Endothelial cell of umbilical vein (primary cell): ENCODE measurements at regions not wholly inside any gene's neighbourhood (a gene's known extent, or its start where the extent isn't known, plus 50 kb on each side); places are given as distances from the start of the nearest gene placed in this dataset.

ENCODE experiments used
- BruUV-seq: library from RNA; stranded (reverse); fragments of 400-500 nt; replicated peaks from 2 replicates; lab custom pipeline; 2021; lab: Mats Ljungman, UMichigan
- CTCF ChIA-PET: fragments of 300-600, 350-600 bp; sonication (Branson Sonifier 250); formaldehyde crosslinking; loops from one replicate; lab custom pipeline; 2021; ENCODE audit warnings: antibody characterized with exemption, inconsistent platforms; lab: Charles Lee
- POLR2A ChIA-PET: fragments of 300-600, 350-600 bp; sonication (Branson Sonifier 250); formaldehyde crosslinking; loops from one replicate; lab custom pipeline; 2021; ENCODE audit warnings: antibody characterized with exemption, inconsistent platforms; lab: Charles Lee
- DNase-seq: peaks from one replicate; pipeline ENCODE4 v3.0.0-alpha.2; 2011; ENCODE audit warnings: low read depth, low spot score
- FAIRE-seq: peaks from 2 replicates; lab custom pipeline; 2011; peaks lifted over from hg19 to GRCh38; lab: Jason Lieb, UNC
- H2AFZ ChIP-seq: 2 replicates; pipeline ENCODE4 v1.6.0; 2012; ENCODE audit warnings: low read depth, low read length, control low read depth, inconsistent platforms
- H3K27ac ChIP-seq: 2 replicates; pipeline ENCODE4 v1.5.1; 2011; ENCODE audit warnings: low read depth, mild to moderate bottlenecking, control low read depth, low read length, moderate library complexity; ENCODE audit not compliant: insufficient read depth
- H3K27me3 ChIP-seq, 2 experiments: 2 replicates each; pipeline versions ENCODE4 v1.6.0 to v1.6.1; 2011; ENCODE audit warnings: low read length in 2 of 2, mixed read lengths in 1 of 2; ENCODE audit not compliant: control insufficient read depth in 2 of 2, insufficient read depth in 2 of 2
- H3K36me3 ChIP-seq, 2 experiments: 2 replicates in 1 of 2; 3 replicates in 1 of 2; pipeline ENCODE4 v1.5.1; 2011; ENCODE audit warnings: low read length in 2 of 2, mild to moderate bottlenecking in 1 of 2, moderate library complexity in 1 of 2; ENCODE audit not compliant: control insufficient read depth in 2 of 2, insufficient read depth in 2 of 2; ENCODE audit errors: extremely low read depth in 1 of 2
- H3K4me1 ChIP-seq: 3 replicates; pipeline ENCODE4 v1.5.1; 2011; ENCODE audit warnings: mild to moderate bottlenecking, low read length; ENCODE audit not compliant: control insufficient read depth, insufficient read depth; ENCODE audit errors: extremely low read depth
- H3K4me2 ChIP-seq: 2 replicates; pipeline ENCODE4 v1.6.1; 2011; ENCODE audit warnings: low read length, control low read depth, mixed read lengths; ENCODE audit not compliant: insufficient read depth
- H3K4me3 ChIP-seq, 3 experiments: fragments of 200-600 bp in 1 of 3; sonication (generic), shearing (Covaris generic) in 1 of 3; replicated peaks in 1 of 3; 2 replicates each; pipeline ENCODE4 v1.5.1; 2011 to 2016; ENCODE audit warnings: control low read depth in 3 of 3, low read length in 3 of 3, mild to moderate bottlenecking in 2 of 3, inconsistent platforms in 1 of 3, low read depth in 1 of 3, moderate library complexity in 1 of 3; ENCODE audit not compliant: insufficient read depth in 1 of 3
- H3K79me2 ChIP-seq: 2 replicates; pipeline ENCODE4 v1.6.0; 2012; ENCODE audit warnings: low read length, inconsistent platforms; ENCODE audit not compliant: control insufficient read depth, insufficient read depth
- H3K9ac ChIP-seq: replicated peaks from 2 replicates; pipeline ENCODE3; 2011; ENCODE audit warnings: low read length, control low read depth; ENCODE audit not compliant: insufficient read depth; ENCODE audit errors: extremely low read depth
- H3K9me1 ChIP-seq: replicated peaks from 3 replicates; pipeline ENCODE4 v1.6.0; 2011; ENCODE audit warnings: mild to moderate bottlenecking, low read length; ENCODE audit not compliant: control insufficient read depth, insufficient read depth; ENCODE audit errors: extremely low read depth
- H3K9me3 ChIP-seq: replicated peaks from 2 replicates; pipeline ENCODE4 v1.5.1; 2012; ENCODE audit warnings: low read length, inconsistent platforms; ENCODE audit not compliant: control insufficient read depth, insufficient read depth
- H4K20me1 ChIP-seq: replicated peaks from 2 replicates; pipeline ENCODE3; 2011; ENCODE audit warnings: mild to moderate bottlenecking, low read length; ENCODE audit not compliant: control insufficient read depth, insufficient read depth; ENCODE audit errors: extremely low read depth
- EZH2 ChIP-seq: IDR thresholded peaks from 2 replicates; pipeline ENCODE4 v1.6.1; 2012; ENCODE audit warnings: borderline replicate concordance, low read depth, mild to moderate bottlenecking, moderate library complexity, low read length, inconsistent platforms; ENCODE audit not compliant: severe bottlenecking
- FOS ChIP-seq: IDR thresholded peaks from 2 replicates; pipeline ENCODE4 v1.6.1; 2011; ENCODE audit warnings: mild to moderate bottlenecking, low read length, moderate library complexity, borderline replicate concordance; ENCODE audit not compliant: insufficient read depth
- GATA2 ChIP-seq: IDR thresholded peaks from 2 replicates; pipeline ENCODE4 v1.7.0; 2011; ENCODE audit warnings: low read depth, mild to moderate bottlenecking, moderate library complexity, mixed read lengths, low read length; ENCODE audit not compliant: insufficient read length, insufficient read depth
- JUN ChIP-seq: IDR thresholded peaks from 2 replicates; pipeline ENCODE4 v1.6.1; 2011; ENCODE audit warnings: borderline replicate concordance, low read depth; ENCODE audit not compliant: insufficient read length, insufficient read depth
- MAX ChIP-seq: IDR thresholded peaks from 2 replicates; pipeline ENCODE4 v1.6.1; 2011; ENCODE audit not compliant: insufficient read depth, insufficient read length
- MYC ChIP-seq: IDR thresholded peaks from one replicate; pipeline ENCODE4 v1.6.1; 2011; ENCODE audit warnings: mild to moderate bottlenecking, low read depth, low read length
- POLR2A ChIP-seq: IDR thresholded peaks from 2 replicates; pipeline ENCODE4 v1.6.1; 2012; ENCODE audit warnings: low read depth, mild to moderate bottlenecking, control low read depth, low read length
- POLR2AphosphoS5 ChIP-seq: IDR thresholded peaks from 2 replicates; pipeline ENCODE4 v1.6.1; 2012; ENCODE audit warnings: low read depth, mild to moderate bottlenecking, control low read depth, low read length, moderate library complexity; ENCODE audit not compliant: insufficient read depth
- dilution Hi-C: fragments of 300-500 bp; cut with MboI; formaldehyde crosslinking; loops from one replicate; pipeline ENCODE4 v1.15.0; 2019; ENCODE audit warnings: low sequenced_read_pairs; ENCODE audit not compliant: extremely low pct_ligation_motif_present
- intact Hi-C: fragments of 100-400 bp; cut with micrococcal nuclease; formaldehyde crosslinking; loops from one replicate; pipeline ENCODE4 v1.10.0; 2022
- TF ChIP-seq, protein P1 (sequence below), 2 donors: IDR thresholded peaks; 1 replicate in 1 of 2; 2 replicates in 1 of 2; pipeline ENCODE4 v1.5.1; 2011; ENCODE audit warnings: low read length in 2 of 2, mild to moderate bottlenecking in 2 of 2, moderate library complexity in 2 of 2, control low read depth in 1 of 2, inconsistent platforms in 1 of 2, low read depth in 1 of 2; ENCODE audit not compliant: insufficient read depth in 1 of 2; ENCODE audit errors: extremely low read depth in 1 of 2

GRCh38 chr1:188170411-188170810 is 1341.7 kb downstream of the PLA2G4A start:
- dilution Hi-C loops: no loop called here
- Histone ChIP-seq H2AFZ (no peak overlapping the region), H3K27me3 (no peaks in the 10 kb centered on the region), H3K9ac (no peak overlapping the region), H3K27ac (no peak overlapping the region), H4K20me1 (no peaks in the 10 kb centered on the region), H3K36me3 (no peaks in the 10 kb centered on the region), H3K79me2 (no peaks in the 10 kb centered on the region), H3K9me1 (no peaks in the 10 kb centered on the region), H3K4me3 (no peak overlapping the region), H3K4me1 (no peaks in the 10 kb centered on the region), H3K9me3 (no peaks in the 10 kb centered on the region), H3K4me2 (no peak overlapping the region)
- BruUV-seq: no TSS peak
- FAIRE-seq (no peak), DNase-seq (no peak)
- TF ChIP-seq JUN (no peak), FOS (no peak), EZH2 (no peak), MAX (no peak), POLR2AphosphoS5 (no peak), POLR2A (no peak), MYC (no peak), GATA2 (no peak)
- TF ChIP-seq, protein P1, sequence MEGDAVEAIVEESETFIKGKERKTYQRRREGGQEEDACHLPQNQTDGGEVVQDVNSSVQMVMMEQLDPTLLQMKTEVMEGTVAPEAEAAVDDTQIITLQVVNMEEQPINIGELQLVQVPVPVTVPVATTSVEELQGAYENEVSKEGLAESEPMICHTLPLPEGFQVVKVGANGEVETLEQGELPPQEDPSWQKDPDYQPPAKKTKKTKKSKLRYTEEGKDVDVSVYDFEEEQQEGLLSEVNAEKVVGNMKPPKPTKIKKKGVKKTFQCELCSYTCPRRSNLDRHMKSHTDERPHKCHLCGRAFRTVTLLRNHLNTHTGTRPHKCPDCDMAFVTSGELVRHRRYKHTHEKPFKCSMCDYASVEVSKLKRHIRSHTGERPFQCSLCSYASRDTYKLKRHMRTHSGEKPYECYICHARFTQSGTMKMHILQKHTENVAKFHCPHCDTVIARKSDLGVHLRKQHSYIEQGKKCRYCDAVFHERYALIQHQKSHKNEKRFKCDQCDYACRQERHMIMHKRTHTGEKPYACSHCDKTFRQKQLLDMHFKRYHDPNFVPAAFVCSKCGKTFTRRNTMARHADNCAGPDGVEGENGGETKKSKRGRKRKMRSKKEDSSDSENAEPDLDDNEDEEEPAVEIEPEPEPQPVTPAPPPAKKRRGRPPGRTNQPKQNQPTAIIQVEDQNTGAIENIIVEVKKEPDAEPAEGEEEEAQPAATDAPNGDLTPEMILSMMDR (IDR thresholded peaks at IDR 0.05; ENCODE audit: extremely low read depth in 1 of 2, insufficient read depth in 1 of 2, low read depth in 1 of 2, low read length in 2 of 2): no peak
- CTCF ChIA-PET: no interaction called here
- POLR2A ChIA-PET: no interaction called here
- intact Hi-C loops: no loop called here
